Sciatic nerve (tissue), 2 donors: ENCODE measurements at regions not wholly inside any gene's neighbourhood (a gene's known extent, or its start where the extent isn't known, plus 50 kb on each side); places are given as distances from the start of the nearest gene placed in this dataset.
A peak's percentile ranks its signal among the peaks of the same experiment; 100 is the strongest.

ENCODE experiments used
- ATAC-seq: fragments of 200-7000 bp; cut with Tn5 transposase; one replicate; pipeline ENCODE4 v1.9.1; 2020; ENCODE audit warnings: mild to moderate bottlenecking, moderate library complexity
- DNase-seq: peaks from one replicate; pipeline ENCODE4 v3.0.0-alpha.2; 2020; ENCODE audit warnings: low spot score
- intact Hi-C: fragments of 100-400 bp; cut with DNase I; formaldehyde crosslinking; loops from one replicate; pipeline ENCODE4 v1.14.2; 2022
- donor health status: DM: no; HTN: no; CAD: no.
- donor health status: DM: no; HTN: no; CAD: no.

DNA sequence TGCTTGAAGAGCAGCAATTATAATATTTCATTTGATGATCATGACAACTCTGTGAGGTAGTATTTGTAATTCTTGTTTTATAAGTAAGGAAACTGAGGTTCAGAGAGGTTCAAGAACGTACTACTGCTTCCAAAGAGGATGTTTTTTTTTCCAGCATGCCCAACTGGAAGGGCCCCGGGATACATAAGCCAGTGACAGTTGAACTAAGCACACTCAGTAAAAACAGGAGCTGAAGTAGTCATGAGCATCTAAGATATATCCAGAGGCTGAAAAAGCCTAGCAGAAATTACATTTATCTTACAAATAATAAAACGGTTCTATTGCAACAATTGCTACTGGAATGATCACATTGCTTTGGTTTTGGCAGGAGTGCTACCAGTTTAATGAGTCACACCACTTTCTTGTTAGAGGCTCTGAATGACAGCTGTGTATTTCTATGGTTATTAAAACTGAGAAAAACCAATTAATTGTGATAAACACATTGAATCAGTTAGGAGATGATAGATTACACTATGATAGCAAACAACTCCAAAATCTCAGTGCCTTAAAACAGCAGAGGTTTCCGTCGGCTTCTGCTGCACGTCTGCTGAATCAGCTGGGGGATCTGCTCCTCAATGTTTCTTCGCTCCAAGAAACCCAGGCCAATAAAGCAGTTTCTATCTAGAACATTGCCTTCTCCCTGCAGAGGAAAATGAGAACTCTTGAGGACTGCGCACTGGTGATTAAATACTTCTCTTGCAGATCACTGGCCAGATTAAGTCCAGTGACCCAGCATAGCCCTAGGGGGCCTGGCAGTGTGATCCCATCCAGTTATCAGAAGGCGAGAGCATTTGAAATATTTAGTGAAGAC lies 522.7 kb downstream of the PLPP3 start:
- intact Hi-C loops = no loop called here
- ATAC-seq (peak; percentile 71), DNase-seq (no peak)

DNA sequence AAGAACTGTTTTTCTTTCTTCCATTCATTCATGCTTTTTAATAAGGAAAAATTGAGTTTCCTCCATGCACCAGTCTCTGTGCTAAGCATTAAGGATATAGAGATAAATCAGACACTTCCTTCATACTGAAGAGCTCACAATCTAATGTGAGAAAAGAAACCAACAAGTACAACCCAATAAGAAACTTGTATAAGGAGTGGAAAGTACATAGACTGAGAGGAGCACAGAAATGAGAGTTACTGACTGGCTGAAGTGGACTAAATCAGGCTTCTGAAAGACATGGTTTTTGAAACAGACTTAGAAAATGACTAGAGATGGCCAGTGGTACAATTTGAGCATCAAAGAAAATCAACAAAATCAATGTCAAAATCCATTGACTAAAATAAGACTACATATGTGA lies 524.4 kb downstream of the PLPP3 start:
- intact Hi-C loops = no loop called here
- no peak for ATAC-seq
- no peak for DNase-seq

DNA sequence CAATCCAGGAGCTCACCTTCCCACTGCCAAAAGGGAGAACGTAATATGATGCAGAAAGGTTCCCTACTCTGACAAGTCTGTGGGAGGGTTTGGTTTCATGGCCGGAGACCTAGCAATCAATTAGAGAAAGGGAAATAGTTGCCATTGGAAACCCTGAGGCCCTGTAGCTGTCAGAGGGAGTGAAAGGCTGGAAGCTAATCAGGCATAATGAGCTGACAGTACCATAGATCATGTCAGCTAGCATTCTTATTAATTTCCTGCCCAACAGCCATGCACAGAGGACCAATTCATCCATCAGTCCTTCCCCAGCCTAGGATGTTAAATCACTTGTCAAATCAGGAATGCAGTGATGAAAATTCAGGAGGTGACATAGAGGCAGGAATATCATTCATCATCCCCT lies 527.3 kb downstream of the PLPP3 start:
- intact Hi-C loops = no loop called here
- ATAC-seq = no peak

DNA sequence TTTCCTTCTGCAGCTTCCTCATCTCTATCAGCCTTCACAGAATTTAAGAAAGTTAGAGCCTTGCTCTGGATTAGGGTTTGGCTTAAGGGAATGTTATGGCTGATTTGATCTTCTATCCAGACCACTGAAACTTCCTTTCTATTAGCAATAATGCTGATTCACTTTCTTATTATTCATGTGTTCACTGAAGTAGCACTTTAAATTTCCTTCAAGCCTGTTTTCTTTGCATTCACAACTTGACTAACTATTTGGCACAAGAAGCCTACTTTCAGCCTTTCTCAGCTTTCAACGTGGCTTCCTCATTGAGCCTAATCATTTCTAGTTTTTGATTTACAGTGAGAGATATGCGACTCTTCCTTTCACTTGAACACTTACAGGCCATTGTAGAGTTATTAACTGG lies 528.5 kb downstream of the PLPP3 start:
- intact Hi-C loops = no loop called here
- ATAC-seq (no peak), DNase-seq (no peak)

More for the DNA sequence above, 527.3 kb downstream of the PLPP3 start:
- no peak for DNase-seq

DNA sequence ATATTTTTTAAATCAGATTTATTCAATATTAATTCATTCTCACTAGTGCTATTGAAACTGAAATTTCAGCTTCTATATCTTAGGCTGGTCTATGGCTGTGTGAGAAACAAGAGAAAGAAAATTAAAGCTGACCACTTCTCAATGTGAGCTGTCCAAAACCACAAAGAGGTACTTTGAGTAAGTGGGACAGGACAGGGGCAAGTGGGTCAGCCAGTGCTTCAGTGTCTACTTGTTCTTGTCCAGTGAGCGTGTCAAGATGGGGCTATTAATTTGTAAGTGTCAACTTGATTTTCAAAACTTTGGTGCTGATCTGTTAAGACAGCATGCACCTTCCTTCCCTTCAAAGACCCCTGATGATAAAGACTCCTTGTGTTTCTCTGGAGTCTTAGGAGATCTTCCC lies 533.9 kb downstream of the PLPP3 start:
- DNase-seq (no peak), ATAC-seq (no peak)
- intact Hi-C loops = no loop called here

DNA sequence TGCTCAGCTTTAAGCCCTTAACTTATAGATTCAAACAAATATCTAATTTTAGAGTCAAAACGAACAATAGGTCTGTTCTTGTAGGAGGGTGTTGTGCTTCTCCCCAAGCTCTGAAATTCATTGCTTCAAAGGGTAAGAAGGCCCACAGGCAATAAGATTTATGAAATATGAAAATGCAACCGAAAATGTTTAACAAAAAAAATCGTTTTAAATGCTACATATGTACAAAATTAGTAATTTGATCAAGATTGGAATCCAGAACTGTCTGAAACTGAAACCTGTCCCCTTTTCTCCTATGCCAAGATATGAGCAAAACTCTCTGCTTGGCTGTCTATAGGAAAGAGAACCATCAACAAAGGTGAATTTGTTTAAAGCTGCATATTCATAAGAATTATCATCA lies 534.3 kb downstream of the PLPP3 start:
- ATAC-seq (no peak), DNase-seq (no peak)
- intact Hi-C loops = no loop called here

DNA sequence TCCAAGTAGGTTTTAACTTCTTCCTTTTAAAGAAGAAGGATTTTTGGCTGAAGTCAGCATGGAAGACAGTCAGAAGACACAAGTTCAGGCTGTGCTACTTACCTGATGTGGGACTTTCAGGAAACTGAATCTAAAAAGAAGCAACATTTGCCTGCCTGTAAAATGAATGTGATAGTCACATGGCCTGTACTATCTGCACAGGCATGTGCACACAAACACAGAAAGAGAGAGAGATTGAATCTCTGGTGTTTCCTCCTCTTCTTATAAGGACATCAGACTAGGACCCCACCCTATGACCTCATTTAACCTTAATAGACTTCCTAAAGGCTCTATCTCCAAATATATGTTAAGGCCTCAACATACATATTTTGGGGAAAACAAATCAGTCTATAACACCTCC lies 542.9 kb downstream of the PLPP3 start:
- DNase-seq = no peak
- ATAC-seq = no peak
- intact Hi-C loops = no loop called here

DNA sequence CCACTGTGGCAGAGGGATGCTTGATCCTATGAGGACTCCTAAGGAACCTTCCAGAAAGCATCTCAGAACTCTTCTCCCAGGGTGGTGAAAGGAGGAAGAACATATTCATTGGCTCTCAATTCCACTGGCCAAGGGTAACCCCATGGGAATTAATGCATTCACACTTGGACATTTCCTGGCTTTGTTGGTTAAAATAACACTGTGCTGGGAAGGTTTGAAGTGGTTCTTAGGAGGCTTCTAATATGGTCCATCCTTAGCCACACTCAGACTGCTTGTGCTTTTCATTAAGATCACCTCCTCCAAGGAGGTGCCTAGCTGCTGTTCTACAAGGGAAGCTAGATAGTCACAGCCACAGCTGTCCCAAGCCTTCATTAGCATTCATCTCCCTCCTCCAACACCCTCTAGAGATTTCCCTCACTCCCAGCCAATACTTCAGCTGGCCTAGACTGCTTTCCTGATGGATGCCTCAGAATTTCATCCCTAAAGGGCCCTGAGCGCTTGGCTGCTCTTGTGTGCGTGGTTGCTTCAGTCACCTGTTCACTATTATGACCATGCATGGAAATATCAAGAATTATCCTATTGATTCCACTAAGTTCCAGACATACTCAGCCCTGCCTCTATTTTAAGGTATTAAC lies 544.4 kb downstream of the PLPP3 start:
- DNase-seq (no peak), ATAC-seq (no peak)
- intact Hi-C loops = no loop called here

DNA sequence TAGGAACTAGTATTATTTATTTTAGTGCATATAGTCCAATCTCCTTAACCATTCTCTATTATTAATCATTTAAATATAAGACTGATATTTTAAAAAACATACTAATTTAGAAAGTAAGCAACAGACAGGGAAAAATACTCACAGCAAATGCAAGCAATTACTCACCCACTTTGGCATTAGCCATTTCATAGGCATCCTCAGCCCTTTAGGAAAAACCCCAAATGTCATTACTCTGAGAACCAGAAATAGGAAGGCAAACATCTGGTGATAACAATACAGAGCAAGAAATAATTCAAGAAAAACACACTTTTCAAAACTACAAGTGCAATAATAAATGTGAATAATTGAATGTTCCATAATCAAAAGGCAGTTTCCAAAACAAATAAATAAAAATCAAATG lies 545.1 kb downstream of the PLPP3 start:
- DNase-seq (no peak), ATAC-seq (no peak)
- intact Hi-C loops = no loop called here

DNA sequence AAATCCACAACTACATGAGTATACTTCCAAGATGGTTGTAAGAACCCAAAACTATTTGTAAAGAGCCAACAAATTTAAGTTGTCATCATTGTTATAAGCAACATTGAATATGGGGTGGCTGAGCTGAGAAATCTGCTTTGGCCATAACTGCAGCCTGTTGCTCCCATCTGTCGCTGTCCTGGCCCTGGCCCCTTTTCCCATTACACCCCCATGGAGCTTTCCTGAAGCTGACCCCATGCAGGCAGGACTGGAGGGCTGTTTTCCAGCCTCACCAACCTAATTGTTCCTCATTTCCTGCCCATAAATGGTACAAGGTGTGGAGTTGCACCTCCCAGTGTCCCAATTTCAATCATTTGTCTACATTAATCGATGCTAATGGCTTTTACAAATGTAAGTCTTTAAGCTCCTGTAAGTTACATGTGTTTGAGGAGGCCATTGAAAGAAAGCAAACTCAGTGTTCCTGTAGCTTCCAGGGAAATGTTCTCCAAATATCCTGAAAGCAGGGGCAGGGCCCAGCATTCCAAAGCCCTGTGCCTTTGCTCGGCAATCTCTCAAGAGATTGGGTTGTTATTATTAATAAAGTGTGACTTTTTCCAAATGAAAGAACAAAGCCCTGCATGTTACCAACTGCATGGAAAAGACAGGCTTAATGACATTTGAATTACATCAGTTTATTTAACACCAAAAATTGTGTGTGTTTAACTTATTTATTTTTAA lies 545.9 kb downstream of the PLPP3 start:
- intact Hi-C loops = no loop called here
- ATAC-seq = peak; percentile 53
- DNase-seq = no peak

DNA sequence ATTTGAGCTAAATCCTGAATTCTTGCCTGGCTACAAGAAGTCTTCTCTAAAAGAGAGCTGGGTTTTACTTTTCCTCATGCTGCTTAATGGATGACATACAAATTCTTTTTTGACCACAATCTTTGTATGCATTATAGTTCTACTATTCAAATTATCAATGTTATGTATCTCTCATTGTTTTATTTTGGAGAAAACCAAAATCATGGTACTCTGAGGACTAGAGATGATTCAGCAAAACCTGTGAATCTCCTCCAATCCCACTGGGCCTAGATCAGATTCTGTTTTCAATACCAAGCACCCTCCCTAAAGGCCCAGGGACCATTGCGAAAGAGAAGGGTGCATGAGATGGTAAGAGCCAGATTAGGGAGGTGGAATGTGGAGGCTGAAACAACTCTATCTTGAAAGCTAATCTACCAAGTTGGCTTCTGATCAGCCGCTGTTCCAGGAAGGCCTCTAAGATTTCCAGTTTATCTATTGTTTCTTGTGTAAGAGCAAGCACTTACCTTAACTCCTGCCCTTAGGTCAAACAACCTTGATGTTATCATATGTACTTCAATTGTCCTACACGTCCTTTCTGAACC lies 547.2 kb downstream of the PLPP3 start:
- DNase-seq = no peak
- intact Hi-C loops = no loop called here

DNA sequence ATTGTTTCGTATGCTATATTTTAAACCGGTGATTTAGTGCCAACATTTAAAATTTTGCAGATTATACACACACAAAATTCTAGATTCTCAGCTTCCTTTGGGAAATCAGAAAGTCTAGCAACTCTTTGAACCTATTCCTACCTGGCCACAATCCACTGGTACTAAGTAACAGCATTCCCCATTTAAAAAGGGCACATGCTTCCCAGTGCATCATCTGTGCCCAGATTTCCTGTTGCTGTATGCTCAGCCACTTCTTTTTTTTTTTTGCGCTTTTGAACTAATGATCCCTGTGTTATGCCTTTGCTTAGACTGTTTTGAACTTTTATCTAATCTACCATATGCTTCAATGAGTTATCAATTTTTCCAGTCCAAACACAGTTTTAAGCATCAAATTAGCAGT lies 548.4 kb downstream of the PLPP3 start:
- DNase-seq = no peak
- intact Hi-C loops = no loop called here
- no peak for ATAC-seq

More for the DNA sequence above, 547.2 kb downstream of the PLPP3 start:
- ATAC-seq = no peak

DNA sequence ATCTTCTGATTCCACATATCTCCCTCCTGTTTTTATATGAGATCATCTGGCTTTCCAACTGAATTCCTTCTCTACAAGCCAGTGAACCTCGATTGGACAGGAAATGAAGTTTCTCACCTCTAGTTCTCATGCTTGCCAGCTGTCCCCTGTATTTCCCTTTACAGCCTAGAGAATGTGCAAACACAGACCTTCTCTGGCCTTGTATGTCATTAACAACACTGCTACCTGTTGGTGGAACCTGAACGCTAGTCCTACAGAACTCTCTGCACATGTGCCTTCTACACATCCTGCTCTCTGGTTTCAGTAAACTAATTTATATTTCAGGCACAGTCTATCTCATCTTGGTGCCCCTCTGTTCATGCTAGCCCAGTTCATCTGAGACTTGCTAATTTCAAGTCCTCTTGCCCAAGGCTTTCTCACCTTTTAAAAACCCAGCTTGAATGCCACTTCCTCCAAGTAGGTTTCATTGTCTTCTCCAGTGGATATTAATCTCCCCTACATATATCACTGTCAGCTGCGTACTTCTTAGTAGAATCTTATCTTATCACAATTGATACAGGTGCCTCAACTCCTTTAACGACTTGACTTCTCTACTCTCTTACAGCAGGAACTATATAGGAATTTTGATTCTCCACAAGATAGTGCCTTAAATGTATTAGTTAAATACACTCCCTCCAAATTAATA lies 549.9 kb downstream of the PLPP3 start:
- ATAC-seq = no peak
- intact Hi-C loops = no loop called here

DNA sequence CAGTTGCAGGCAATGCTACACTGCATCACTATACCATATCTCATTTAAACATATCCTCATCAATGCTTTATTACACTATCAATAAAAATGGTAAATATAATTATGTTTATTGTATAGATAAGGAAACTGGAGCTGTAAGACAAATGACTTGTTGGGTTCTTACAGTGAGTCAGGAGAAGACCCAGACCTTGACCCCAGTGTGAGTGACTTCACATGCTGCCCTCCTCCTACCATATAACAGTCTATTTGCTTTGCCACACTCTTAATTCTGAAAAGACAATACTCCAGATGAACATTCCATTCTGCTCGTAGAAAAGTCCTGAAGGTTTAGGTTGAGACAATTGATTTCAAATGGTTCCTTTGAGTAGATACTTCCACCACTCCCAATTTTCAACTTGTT lies 550.5 kb downstream of the PLPP3 start:
- intact Hi-C loops = no loop called here
- DNase-seq (no peak), ATAC-seq (no peak)

More for the DNA sequence above, 549.9 kb downstream of the PLPP3 start:
- no peak for DNase-seq

DNA sequence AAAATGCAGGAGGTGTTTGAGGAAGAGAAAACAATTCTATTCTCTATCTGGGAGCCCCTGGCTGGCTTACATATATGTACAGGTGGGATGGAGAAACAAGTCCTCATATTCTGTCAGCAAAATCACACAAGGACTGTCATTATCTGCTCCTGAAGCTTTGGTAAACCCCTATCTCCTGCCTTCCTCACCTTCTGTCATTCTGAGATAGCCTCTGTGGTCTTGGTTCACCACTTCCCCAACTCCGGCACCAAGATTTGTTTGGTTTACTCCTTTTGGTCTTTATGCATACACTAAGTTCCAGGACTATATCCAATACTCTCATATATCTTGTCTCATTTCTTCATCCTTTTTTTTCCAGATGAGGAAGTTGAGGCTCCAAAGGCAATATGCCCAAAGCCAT lies 551.1 kb downstream of the PLPP3 start:
- intact Hi-C loops = no loop called here
- DNase-seq (no peak), ATAC-seq (no peak)

DNA sequence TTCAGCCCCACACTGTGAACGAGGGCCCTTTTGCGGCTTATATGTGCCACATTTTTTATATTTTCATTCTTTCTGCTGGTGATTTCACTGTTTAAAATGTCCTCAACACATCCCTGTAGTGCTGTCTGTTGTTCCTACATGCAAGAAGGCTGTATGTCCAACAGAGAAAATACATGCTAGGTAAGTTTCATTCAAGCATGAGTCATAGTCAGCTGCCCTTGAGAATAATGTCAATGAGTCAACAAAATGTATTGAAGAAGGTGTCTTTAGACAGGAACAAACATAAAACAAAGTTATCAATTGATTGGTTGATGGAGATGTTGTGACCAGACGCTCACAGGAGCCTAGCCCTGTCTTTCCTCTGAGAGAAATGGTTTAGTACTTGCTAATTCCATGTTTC lies 553.4 kb downstream of the PLPP3 start:
- intact Hi-C loops = no loop called here
- no peak for DNase-seq
- ATAC-seq = no peak

DNA sequence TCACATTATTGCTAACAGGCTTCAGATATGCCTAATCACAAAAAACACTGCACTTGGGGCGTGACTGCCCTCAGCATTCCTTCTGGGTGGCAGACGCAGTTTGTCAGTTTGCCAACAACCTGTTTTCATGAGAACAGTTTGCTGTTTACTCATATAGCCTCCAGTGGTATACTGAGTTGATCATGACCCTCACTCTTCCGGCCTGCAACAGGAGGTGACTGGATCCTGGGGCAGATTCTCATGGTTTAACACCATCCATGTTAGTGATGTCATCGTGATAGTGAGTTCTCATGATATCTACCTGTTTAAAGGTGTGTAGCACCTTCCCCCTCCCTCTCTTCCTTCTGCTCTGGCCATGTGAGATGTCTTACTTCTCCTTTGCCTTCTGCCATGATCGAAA lies 555.2 kb downstream of the PLPP3 start:
- intact Hi-C loops = no loop called here
- ATAC-seq (no peak), DNase-seq (no peak)

DNA sequence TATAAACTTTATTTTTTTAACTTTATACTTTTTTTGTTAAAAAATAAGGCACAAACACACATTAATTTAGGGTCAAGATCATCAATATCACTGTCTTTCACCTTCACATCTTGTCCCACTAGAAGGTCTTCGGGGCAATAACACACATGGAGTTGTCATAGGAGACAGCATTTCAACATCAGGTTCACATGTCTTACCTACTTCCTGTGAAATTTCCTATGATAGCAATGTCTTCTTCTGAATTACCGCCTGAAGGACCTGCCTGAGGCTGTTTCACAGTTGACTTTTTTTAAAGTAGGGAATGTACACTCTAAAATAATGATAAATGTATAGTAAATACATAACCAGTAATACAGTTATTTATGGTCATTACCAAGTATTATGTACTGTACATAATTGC lies 559.4 kb downstream of the PLPP3 start:
- ATAC-seq (no peak), DNase-seq (no peak)
- intact Hi-C loops = no loop called here

DNA sequence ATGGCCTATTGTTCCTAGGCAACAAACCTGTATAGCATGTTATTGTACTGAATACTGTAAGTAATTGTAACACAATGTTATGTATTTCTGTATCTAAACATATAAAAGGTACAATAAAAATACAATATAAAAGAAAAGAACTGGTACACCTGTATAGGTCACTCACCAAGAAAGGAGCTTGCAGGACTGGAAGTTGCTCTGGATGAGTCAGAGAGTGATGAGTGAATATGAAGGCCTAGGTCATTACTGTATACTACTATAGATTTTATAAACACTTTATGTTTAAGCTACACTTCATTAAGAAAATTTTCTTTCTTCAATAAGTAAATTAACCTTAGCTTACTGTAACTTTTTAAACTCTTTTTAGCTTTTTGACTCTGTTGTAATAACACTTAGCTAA lies 559.9 kb downstream of the PLPP3 start:
- no peak for ATAC-seq
- intact Hi-C loops = no loop called here
- no peak for DNase-seq
